Endothelial cell of umbilical vein (primary cell): ENCODE measurements at regions not wholly inside any gene's neighbourhood (a gene's known extent, or its start where the extent isn't known, plus 50 kb on each side); places are given as distances from the start of the nearest gene placed in this dataset.

Source experiments
- BruUV-seq: library from RNA; stranded (reverse); fragments of 400-500 nt; replicated peaks from 2 replicates; lab custom pipeline; 2021; lab: Mats Ljungman, UMichigan
- CTCF ChIA-PET: fragments of 300-600, 350-600 bp; sonication (Branson Sonifier 250); formaldehyde crosslinking; loops from one replicate; lab custom pipeline; 2021; ENCODE audit warnings: antibody characterized with exemption, inconsistent platforms; lab: Charles Lee
- POLR2A ChIA-PET: fragments of 300-600, 350-600 bp; sonication (Branson Sonifier 250); formaldehyde crosslinking; loops from one replicate; lab custom pipeline; 2021; ENCODE audit warnings: antibody characterized with exemption, inconsistent platforms; lab: Charles Lee
- DNase-seq: peaks from one replicate; pipeline ENCODE4 v3.0.0-alpha.2; 2011; ENCODE audit warnings: low read depth, low spot score
- FAIRE-seq: peaks from 2 replicates; lab custom pipeline; 2011; peaks lifted over from hg19 to GRCh38; lab: Jason Lieb, UNC
- H2AFZ ChIP-seq: 2 replicates; pipeline ENCODE4 v1.6.0; 2012; ENCODE audit warnings: low read depth, low read length, control low read depth, inconsistent platforms
- H3K27ac ChIP-seq: 2 replicates; pipeline ENCODE4 v1.5.1; 2011; ENCODE audit warnings: low read depth, mild to moderate bottlenecking, control low read depth, low read length, moderate library complexity; ENCODE audit not compliant: insufficient read depth
- H3K27me3 ChIP-seq, 2 experiments: 2 replicates each; pipeline versions ENCODE4 v1.6.0 to v1.6.1; 2011; ENCODE audit warnings: low read length in 2 of 2, mixed read lengths in 1 of 2; ENCODE audit not compliant: control insufficient read depth in 2 of 2, insufficient read depth in 2 of 2
- H3K36me3 ChIP-seq, 2 experiments: 2 replicates in 1 of 2; 3 replicates in 1 of 2; pipeline ENCODE4 v1.5.1; 2011; ENCODE audit warnings: low read length in 2 of 2, mild to moderate bottlenecking in 1 of 2, moderate library complexity in 1 of 2; ENCODE audit not compliant: control insufficient read depth in 2 of 2, insufficient read depth in 2 of 2; ENCODE audit errors: extremely low read depth in 1 of 2
- H3K4me1 ChIP-seq: 3 replicates; pipeline ENCODE4 v1.5.1; 2011; ENCODE audit warnings: mild to moderate bottlenecking, low read length; ENCODE audit not compliant: control insufficient read depth, insufficient read depth; ENCODE audit errors: extremely low read depth
- H3K4me2 ChIP-seq: 2 replicates; pipeline ENCODE4 v1.6.1; 2011; ENCODE audit warnings: low read length, control low read depth, mixed read lengths; ENCODE audit not compliant: insufficient read depth
- H3K4me3 ChIP-seq, 3 experiments: fragments of 200-600 bp in 1 of 3; sonication (generic), shearing (Covaris generic) in 1 of 3; replicated peaks in 1 of 3; 2 replicates each; pipeline ENCODE4 v1.5.1; 2011 to 2016; ENCODE audit warnings: control low read depth in 3 of 3, low read length in 3 of 3, mild to moderate bottlenecking in 2 of 3, inconsistent platforms in 1 of 3, low read depth in 1 of 3, moderate library complexity in 1 of 3; ENCODE audit not compliant: insufficient read depth in 1 of 3
- H3K79me2 ChIP-seq: 2 replicates; pipeline ENCODE4 v1.6.0; 2012; ENCODE audit warnings: low read length, inconsistent platforms; ENCODE audit not compliant: control insufficient read depth, insufficient read depth
- H3K9ac ChIP-seq: replicated peaks from 2 replicates; pipeline ENCODE3; 2011; ENCODE audit warnings: low read length, control low read depth; ENCODE audit not compliant: insufficient read depth; ENCODE audit errors: extremely low read depth
- H3K9me1 ChIP-seq: replicated peaks from 3 replicates; pipeline ENCODE4 v1.6.0; 2011; ENCODE audit warnings: mild to moderate bottlenecking, low read length; ENCODE audit not compliant: control insufficient read depth, insufficient read depth; ENCODE audit errors: extremely low read depth
- H3K9me3 ChIP-seq: replicated peaks from 2 replicates; pipeline ENCODE4 v1.5.1; 2012; ENCODE audit warnings: low read length, inconsistent platforms; ENCODE audit not compliant: control insufficient read depth, insufficient read depth
- H4K20me1 ChIP-seq: replicated peaks from 2 replicates; pipeline ENCODE3; 2011; ENCODE audit warnings: mild to moderate bottlenecking, low read length; ENCODE audit not compliant: control insufficient read depth, insufficient read depth; ENCODE audit errors: extremely low read depth
- CTCF ChIP-seq, 2 donors: IDR thresholded peaks; 1 replicate in 1 of 2; 2 replicates in 1 of 2; pipeline ENCODE4 v1.5.1; 2011; ENCODE audit warnings: low read length in 2 of 2, mild to moderate bottlenecking in 2 of 2, moderate library complexity in 2 of 2, control low read depth in 1 of 2, inconsistent platforms in 1 of 2, low read depth in 1 of 2; ENCODE audit not compliant: insufficient read depth in 1 of 2; ENCODE audit errors: extremely low read depth in 1 of 2
- EZH2 ChIP-seq: IDR thresholded peaks from 2 replicates; pipeline ENCODE4 v1.6.1; 2012; ENCODE audit warnings: borderline replicate concordance, low read depth, mild to moderate bottlenecking, moderate library complexity, low read length, inconsistent platforms; ENCODE audit not compliant: severe bottlenecking
- FOS ChIP-seq: IDR thresholded peaks from 2 replicates; pipeline ENCODE4 v1.6.1; 2011; ENCODE audit warnings: mild to moderate bottlenecking, low read length, moderate library complexity, borderline replicate concordance; ENCODE audit not compliant: insufficient read depth
- GATA2 ChIP-seq: IDR thresholded peaks from 2 replicates; pipeline ENCODE4 v1.7.0; 2011; ENCODE audit warnings: low read depth, mild to moderate bottlenecking, moderate library complexity, mixed read lengths, low read length; ENCODE audit not compliant: insufficient read length, insufficient read depth
- JUN ChIP-seq: IDR thresholded peaks from 2 replicates; pipeline ENCODE4 v1.6.1; 2011; ENCODE audit warnings: borderline replicate concordance, low read depth; ENCODE audit not compliant: insufficient read length, insufficient read depth
- MYC ChIP-seq: IDR thresholded peaks from one replicate; pipeline ENCODE4 v1.6.1; 2011; ENCODE audit warnings: mild to moderate bottlenecking, low read depth, low read length
- POLR2A ChIP-seq: IDR thresholded peaks from 2 replicates; pipeline ENCODE4 v1.6.1; 2012; ENCODE audit warnings: low read depth, mild to moderate bottlenecking, control low read depth, low read length
- POLR2AphosphoS5 ChIP-seq: IDR thresholded peaks from 2 replicates; pipeline ENCODE4 v1.6.1; 2012; ENCODE audit warnings: low read depth, mild to moderate bottlenecking, control low read depth, low read length, moderate library complexity; ENCODE audit not compliant: insufficient read depth
- dilution Hi-C: fragments of 300-500 bp; cut with MboI; formaldehyde crosslinking; loops from one replicate; pipeline ENCODE4 v1.15.0; 2019; ENCODE audit warnings: low sequenced_read_pairs; ENCODE audit not compliant: extremely low pct_ligation_motif_present
- intact Hi-C: fragments of 100-400 bp; cut with micrococcal nuclease; formaldehyde crosslinking; loops from one replicate; pipeline ENCODE4 v1.10.0; 2022
- TF ChIP-seq, protein P1 (sequence below): IDR thresholded peaks from 2 replicates; pipeline ENCODE4 v1.6.1; 2011; ENCODE audit not compliant: insufficient read depth, insufficient read length

DNA sequence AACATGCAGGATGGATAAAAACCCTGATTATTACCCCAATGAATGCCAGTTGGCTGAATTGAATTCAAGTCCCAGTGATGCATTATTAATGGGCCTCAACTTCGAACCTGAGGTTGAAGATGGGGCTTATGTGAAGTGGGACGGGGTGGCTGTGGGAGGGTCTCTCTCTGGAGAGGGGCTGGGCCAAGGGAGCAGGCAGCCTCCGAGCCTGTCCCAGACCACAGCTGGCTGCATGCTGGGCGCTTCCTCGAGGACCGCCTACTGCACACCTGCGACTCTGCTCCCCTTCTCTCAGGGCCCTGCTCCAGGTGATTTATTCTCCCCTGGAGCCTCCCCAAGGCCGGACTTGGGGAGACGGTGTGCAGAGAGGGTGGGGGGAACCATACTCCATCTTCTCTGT lies 568.3 kb downstream of the CCDC171 start:
- Histone ChIP-seq H3K4me3 (no peak overlapping the region), H3K4me1 (no peaks in the 10 kb centered on the region), H3K4me2 (no peak overlapping the region), H3K9me3 (no peaks in the 10 kb centered on the region), H3K79me2 (no peaks in the 10 kb centered on the region), H3K36me3 (no peaks in the 10 kb centered on the region), H3K9me1 (no peaks in the 10 kb centered on the region), H3K27me3 (peaks cover 0 to 1% of the 10 kb centered on the region in 2 experiments), H3K9ac (no peak overlapping the region), H2AFZ (no peak overlapping the region), H4K20me1 (no peaks in the 10 kb centered on the region), H3K27ac (no peak overlapping the region)
- ChIA-PET POLR2A (no interaction called here), CTCF (interaction anchor here (4.3 kb wide), 1 partner anchor 12 kb away, joined by 31 read pairs; no protein-coding TSS in a partner anchor)
- intact Hi-C loops (no loop called here), dilution Hi-C loops (no loop called here)
- DNase-seq (no peak), FAIRE-seq (no peak)
- no TSS peak for BruUV-seq
- no peak for TF ChIP-seq POLR2A
- no peak for TF ChIP-seq POLR2AphosphoS5
- no peak for TF ChIP-seq FOS
- TF ChIP-seq JUN: no peak
- TF ChIP-seq EZH2: no peak
- no peak for TF ChIP-seq GATA2
- no peak for TF ChIP-seq MYC
- TF ChIP-seq, protein P1, sequence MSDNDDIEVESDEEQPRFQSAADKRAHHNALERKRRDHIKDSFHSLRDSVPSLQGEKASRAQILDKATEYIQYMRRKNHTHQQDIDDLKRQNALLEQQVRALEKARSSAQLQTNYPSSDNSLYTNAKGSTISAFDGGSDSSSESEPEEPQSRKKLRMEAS: no peak
- no peak for TF ChIP-seq CTCF (IDR thresholded peaks at IDR 0.05; ENCODE audit: extremely low read depth in 1 of 2, insufficient read depth in 1 of 2, low read depth in 1 of 2, low read length in 2 of 2)
